HCT116 (cell line): ENCODE measurements at regions not wholly inside any gene's neighbourhood (a gene's known extent, or its start where the extent isn't known, plus 50 kb on each side); places are given as distances from the start of the nearest gene placed in this dataset.

Experiments
- ATAC-seq: fragments of 200-7000 bp; cut with Tn5 transposase; 2 replicates; pipeline ENCODE4 v1.9.1; 2020; ENCODE audit warnings: mild to moderate bottlenecking, moderate library complexity
- BruUV-seq: library from RNA; stranded (reverse); fragments of 400-500 nt; replicated peaks from 2 replicates; lab custom pipeline; 2021; lab: Mats Ljungman, UMichigan
- CTCF ChIA-PET: fragments of 300-600 bp; sonication (Branson Sonifier 250); formaldehyde crosslinking; loops from one replicate; lab custom pipeline; 2021; ENCODE audit warnings: antibody characterized with exemption; lab: Charles Lee
- POLR2A ChIA-PET: fragments of 300-600, 350-600 bp; sonication (Branson Sonifier 250); formaldehyde crosslinking; loops from one replicate; lab custom pipeline; 2021; ENCODE audit warnings: antibody characterized with exemption; lab: Charles Lee
- RAD21 ChIA-PET, 2 experiments: fragments of 300-600 bp; sonication (Branson Sonifier 250); formaldehyde crosslinking; loops; one replicate each; lab custom pipeline; 2023; ENCODE audit warnings: low total read pairs in 2 of 2; ENCODE audit not compliant: uncharacterized antibody in 2 of 2, unreplicated experiment in 2 of 2, low non-redundant PET in 1 of 2; lab: Charles Lee
- DNase-seq: peaks from one replicate; pipeline ENCODE4 v3.0.0-alpha.2; 2010; ENCODE audit warnings: low read depth, low spot score
- H2AFZ ChIP-seq: fragments of 200-600 bp; shearing (Covaris generic), sonication (generic); 2 replicates; pipeline ENCODE4 v1.6.1; 2017; ENCODE audit warnings: low read depth, mixed run types, mixed read lengths, antibody characterized with exemption, low read length; ENCODE audit not compliant: poor library complexity, severe bottlenecking
- H3K27ac ChIP-seq: 2 replicates; pipeline ENCODE4 v1.5.1; 2012; ENCODE audit warnings: low read depth, low read length
- H3K27me3 ChIP-seq: fragments of 200-600 bp; sonication (generic); 2 replicates; pipeline ENCODE4 v1.6.1; 2016; ENCODE audit warnings: mixed run types, low read length, mixed read lengths; ENCODE audit not compliant: insufficient read depth
- H3K36me3 ChIP-seq, 2 experiments: fragments of 200-500 bp in 1 of 2; fragments of 200-600 bp in 1 of 2; sonication (Bioruptor generic) in 1 of 2; sonication (generic) in 1 of 2; 2 replicates each; pipeline versions ENCODE4 v1.5.1 to v1.6.1; 2014 to 2016; ENCODE audit warnings: low read length in 2 of 2, inconsistent platforms in 1 of 2, mixed read lengths in 1 of 2, mixed run types in 1 of 2; ENCODE audit not compliant: insufficient read depth in 2 of 2, control insufficient read depth in 1 of 2
- H3K4me1 ChIP-seq, 2 experiments: fragments of 200-600 bp in 1 of 2; sonication (generic) in 1 of 2; 2 replicates each; pipeline versions ENCODE4 v1.5.1 to v1.6.1; 2012 to 2017; ENCODE audit warnings: low read length in 2 of 2, inconsistent platforms in 1 of 2, mild to moderate bottlenecking in 1 of 2, mixed read lengths in 1 of 2, mixed run types in 1 of 2, moderate library complexity in 1 of 2; ENCODE audit not compliant: insufficient read depth in 2 of 2, control insufficient read depth in 1 of 2
- H3K4me2 ChIP-seq: fragments of 200-600 bp; sonication (generic); 2 replicates; pipeline ENCODE4 v1.6.1; 2017; ENCODE audit warnings: mixed run types, low read length, mixed read lengths
- H3K4me3 ChIP-seq, 2 experiments: fragments of 200-600 bp in 1 of 2; sonication (generic) in 1 of 2; replicated peaks in 1 of 2; 2 replicates each; pipeline ENCODE4 v1.5.1; 2011 to 2016; ENCODE audit warnings: low read length in 2 of 2, control low read depth in 1 of 2, low read depth in 1 of 2, mild to moderate bottlenecking in 1 of 2, mixed read lengths in 1 of 2, mixed run types in 1 of 2
- H3K79me2 ChIP-seq: fragments of 200-600 bp; sonication (generic); 2 replicates; pipeline ENCODE4 v1.6.1; 2017; ENCODE audit warnings: mild to moderate bottlenecking, mixed run types, low read length, moderate library complexity, mixed read lengths; ENCODE audit not compliant: insufficient read depth
- H3K9ac ChIP-seq: fragments of 200-600 bp; sonication (generic); 2 replicates; pipeline ENCODE4 v1.6.1; 2016; ENCODE audit warnings: low read length, mixed read lengths
- H3K9me2 ChIP-seq: fragments of 200-600 bp; sonication (generic), shearing (Covaris generic); 2 replicates; pipeline ENCODE4 v1.6.1; 2017; ENCODE audit warnings: mixed run types, mild to moderate bottlenecking, moderate library complexity; ENCODE audit not compliant: insufficient read depth
- H3K9me3 ChIP-seq, 2 experiments: fragments of 200-500 bp in 1 of 2; fragments of 200-600 bp in 1 of 2; sonication (Bioruptor generic) in 1 of 2; sonication (generic) in 1 of 2; 2 replicates each; pipeline ENCODE4 v1.6.1; 2014 to 2017; ENCODE audit warnings: low read length in 2 of 2, mixed read lengths in 2 of 2, inconsistent platforms in 1 of 2, low read depth in 1 of 2, mild to moderate bottlenecking in 1 of 2, mixed run types in 1 of 2, moderate library complexity in 1 of 2; ENCODE audit not compliant: control insufficient read depth in 1 of 2, insufficient read depth in 1 of 2
- H4K20me1 ChIP-seq: fragments of 200-600 bp; sonication (generic), shearing (Covaris generic); 2 replicates; pipeline ENCODE4 v1.6.1; 2017; ENCODE audit warnings: mixed run types, mild to moderate bottlenecking, moderate library complexity; ENCODE audit not compliant: insufficient read depth
- CBX3 ChIP-seq: IDR thresholded peaks from 2 replicates; pipeline ENCODE4 v1.6.1; 2012; ENCODE audit warnings: low read depth
- CEBPB ChIP-seq: IDR thresholded peaks from 2 replicates; pipeline ENCODE4 v1.6.1; 2012; ENCODE audit warnings: low read depth
- EGR1 ChIP-seq: IDR thresholded peaks from 2 replicates; pipeline ENCODE4 v1.6.1; 2012; ENCODE audit warnings: low read depth
- ELF1 ChIP-seq: IDR thresholded peaks from 2 replicates; pipeline ENCODE4 v1.6.1; 2012; ENCODE audit warnings: low read depth, borderline replicate concordance
- EZH2phosphoT487 ChIP-seq: fragments of 200-600 bp; IDR thresholded peaks from 2 replicates; pipeline ENCODE4 v1.6.1; 2018; ENCODE audit warnings: antibody characterized with exemption, borderline replicate concordance
- JUND ChIP-seq: IDR thresholded peaks from 2 replicates; pipeline ENCODE4 v1.6.1; 2012
- POLR2A ChIP-seq: IDR thresholded peaks from 2 replicates; pipeline ENCODE4 v1.7.0; 2011; ENCODE audit warnings: borderline replicate concordance; ENCODE audit not compliant: insufficient read depth, insufficient read length; ENCODE audit errors: extremely low read depth
- POLR2AphosphoS5 ChIP-seq: IDR thresholded peaks from 2 replicates; pipeline ENCODE4 v1.6.1; 2011; ENCODE audit warnings: mild to moderate bottlenecking, low read depth, low read length, moderate library complexity
- RAD21 ChIP-seq: IDR thresholded peaks from 2 replicates; pipeline ENCODE4 v1.6.1; 2012; ENCODE audit warnings: low read depth, mild to moderate bottlenecking
- SP1 ChIP-seq: IDR thresholded peaks from 2 replicates; pipeline ENCODE4 v1.6.1; 2012; ENCODE audit warnings: low read depth
- SRF ChIP-seq: IDR thresholded peaks from 2 replicates; pipeline ENCODE4 v1.6.1; 2012; ENCODE audit warnings: low read depth
- TCF7L2 ChIP-seq: IDR thresholded peaks from 2 replicates; pipeline ENCODE4 v1.7.0; 2011; ENCODE audit warnings: borderline replicate concordance, inconsistent platforms; ENCODE audit not compliant: insufficient read depth, insufficient read length; ENCODE audit errors: extremely low read depth
- YY1 ChIP-seq: IDR thresholded peaks from 2 replicates; pipeline ENCODE4 v1.6.1; 2011; ENCODE audit warnings: low read length, low read depth, moderate library complexity, mild to moderate bottlenecking; ENCODE audit not compliant: insufficient replicate concordance; ENCODE audit errors: extremely low read depth
- ZBTB33 ChIP-seq: IDR thresholded peaks from 2 replicates; pipeline ENCODE4 v1.6.1; 2011; ENCODE audit warnings: mild to moderate bottlenecking, low read length, moderate library complexity; ENCODE audit not compliant: insufficient replicate concordance; ENCODE audit errors: extremely low read depth
- ZFX ChIP-seq: fragments of 450-650 bp; IDR thresholded peaks from 2 replicates; pipeline ENCODE4 v1.6.1; 2017
- intact Hi-C: fragments of 100-400 bp; cut with micrococcal nuclease; formaldehyde crosslinking; loops from 2 replicates; pipeline ENCODE4 v1.10.0; 2022
- TF ChIP-seq, protein P1 (sequence below), 3 experiments: fragments of 200-600 bp in 1 of 3; sonication (generic) in 1 of 3; IDR thresholded peaks in 2 of 3; conservative IDR thresholded peaks in 1 of 3; 2 replicates each; pipeline ENCODE4 v1.5.1; 2012 to 2017; ENCODE audit warnings: low read depth in 2 of 3, low read length in 2 of 3, antibody characterized with exemption in 1 of 3, borderline replicate concordance in 1 of 3, control low read depth in 1 of 3, mild to moderate bottlenecking in 1 of 3, mixed read lengths in 1 of 3, mixed run types in 1 of 3, moderate library complexity in 1 of 3; ENCODE audit not compliant: insufficient read depth in 1 of 3
- TF ChIP-seq, protein P2 (sequence below): IDR thresholded peaks from 2 replicates; pipeline ENCODE4 v1.6.1; 2012; ENCODE audit warnings: low read depth
- TF ChIP-seq, protein P3 (sequence below): IDR thresholded peaks from 2 replicates; pipeline ENCODE4 v1.6.1; 2012

GRCh38 chr5:164967354-164967753, 1461.9 kb downstream of the MAT2B start (continued):
- TF ChIP-seq ELF1 (no peak), CBX3 (no peak), CEBPB (no peak), EZH2phosphoT487 (no peak), JUND (no peak), POLR2AphosphoS5 (no peak), TCF7L2 (no peak)
- TF ChIP-seq, protein P1, sequence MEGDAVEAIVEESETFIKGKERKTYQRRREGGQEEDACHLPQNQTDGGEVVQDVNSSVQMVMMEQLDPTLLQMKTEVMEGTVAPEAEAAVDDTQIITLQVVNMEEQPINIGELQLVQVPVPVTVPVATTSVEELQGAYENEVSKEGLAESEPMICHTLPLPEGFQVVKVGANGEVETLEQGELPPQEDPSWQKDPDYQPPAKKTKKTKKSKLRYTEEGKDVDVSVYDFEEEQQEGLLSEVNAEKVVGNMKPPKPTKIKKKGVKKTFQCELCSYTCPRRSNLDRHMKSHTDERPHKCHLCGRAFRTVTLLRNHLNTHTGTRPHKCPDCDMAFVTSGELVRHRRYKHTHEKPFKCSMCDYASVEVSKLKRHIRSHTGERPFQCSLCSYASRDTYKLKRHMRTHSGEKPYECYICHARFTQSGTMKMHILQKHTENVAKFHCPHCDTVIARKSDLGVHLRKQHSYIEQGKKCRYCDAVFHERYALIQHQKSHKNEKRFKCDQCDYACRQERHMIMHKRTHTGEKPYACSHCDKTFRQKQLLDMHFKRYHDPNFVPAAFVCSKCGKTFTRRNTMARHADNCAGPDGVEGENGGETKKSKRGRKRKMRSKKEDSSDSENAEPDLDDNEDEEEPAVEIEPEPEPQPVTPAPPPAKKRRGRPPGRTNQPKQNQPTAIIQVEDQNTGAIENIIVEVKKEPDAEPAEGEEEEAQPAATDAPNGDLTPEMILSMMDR (IDR thresholded peaks at IDR 0.05 in 2 of 3, conservative IDR thresholded peaks at IDR 0.05 in 1 of 3; ENCODE audit: borderline replicate concordance in 1 of 3, insufficient read depth in 1 of 3, low read depth in 2 of 3, low read length in 2 of 3): no peak

DNA sequence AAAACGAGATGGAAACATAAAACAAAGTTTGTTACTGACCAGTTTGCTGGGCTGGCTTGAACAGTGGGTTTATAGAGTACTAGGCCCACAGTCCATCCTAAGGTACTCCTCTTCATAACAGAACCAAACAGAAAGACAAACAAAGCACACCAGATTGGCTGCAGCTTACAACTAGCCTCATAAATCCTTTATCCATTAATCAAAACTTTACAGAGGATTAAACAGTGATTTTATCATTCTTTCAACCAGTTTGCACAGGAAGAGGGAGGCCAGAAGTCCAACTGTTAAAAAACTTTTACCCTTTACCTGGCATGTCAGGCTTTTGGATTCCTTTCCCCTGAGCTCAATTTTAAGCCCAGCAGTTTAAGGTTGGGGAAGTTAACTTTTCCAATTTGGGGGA, 1467.6 kb downstream of the MAT2B start:
- CTCF ChIA-PET: no interaction called here

More for the DNA sequence above, 1467.6 kb downstream of the MAT2B start:
- Histone ChIP-seq H3K4me2 (no peak overlapping the region), H3K9me3 (peaks cover 5 to 22% of the 10 kb centered on the region in 2 experiments; a peak in 1 of 4 replicates), H3K79me2 (no peaks in the 10 kb centered on the region), H2AFZ (no peak overlapping the region), H3K9me2 (no peaks in the 10 kb centered on the region), H3K4me1 (no peaks in the 10 kb centered on the region)
- RAD21 ChIA-PET: no interaction called here
- ATAC-seq: no peak
- POLR2A ChIA-PET: no interaction called here
- TF ChIP-seq SP1 (no peak), JUND (no peak), SRF (no peak), ZFX (no peak), EGR1 (no peak), ZBTB33 (no peak), YY1 (no peak), CBX3 (no peak), POLR2A (no peak), RAD21 (no peak), POLR2AphosphoS5 (no peak)
- TF ChIP-seq, protein P2, sequence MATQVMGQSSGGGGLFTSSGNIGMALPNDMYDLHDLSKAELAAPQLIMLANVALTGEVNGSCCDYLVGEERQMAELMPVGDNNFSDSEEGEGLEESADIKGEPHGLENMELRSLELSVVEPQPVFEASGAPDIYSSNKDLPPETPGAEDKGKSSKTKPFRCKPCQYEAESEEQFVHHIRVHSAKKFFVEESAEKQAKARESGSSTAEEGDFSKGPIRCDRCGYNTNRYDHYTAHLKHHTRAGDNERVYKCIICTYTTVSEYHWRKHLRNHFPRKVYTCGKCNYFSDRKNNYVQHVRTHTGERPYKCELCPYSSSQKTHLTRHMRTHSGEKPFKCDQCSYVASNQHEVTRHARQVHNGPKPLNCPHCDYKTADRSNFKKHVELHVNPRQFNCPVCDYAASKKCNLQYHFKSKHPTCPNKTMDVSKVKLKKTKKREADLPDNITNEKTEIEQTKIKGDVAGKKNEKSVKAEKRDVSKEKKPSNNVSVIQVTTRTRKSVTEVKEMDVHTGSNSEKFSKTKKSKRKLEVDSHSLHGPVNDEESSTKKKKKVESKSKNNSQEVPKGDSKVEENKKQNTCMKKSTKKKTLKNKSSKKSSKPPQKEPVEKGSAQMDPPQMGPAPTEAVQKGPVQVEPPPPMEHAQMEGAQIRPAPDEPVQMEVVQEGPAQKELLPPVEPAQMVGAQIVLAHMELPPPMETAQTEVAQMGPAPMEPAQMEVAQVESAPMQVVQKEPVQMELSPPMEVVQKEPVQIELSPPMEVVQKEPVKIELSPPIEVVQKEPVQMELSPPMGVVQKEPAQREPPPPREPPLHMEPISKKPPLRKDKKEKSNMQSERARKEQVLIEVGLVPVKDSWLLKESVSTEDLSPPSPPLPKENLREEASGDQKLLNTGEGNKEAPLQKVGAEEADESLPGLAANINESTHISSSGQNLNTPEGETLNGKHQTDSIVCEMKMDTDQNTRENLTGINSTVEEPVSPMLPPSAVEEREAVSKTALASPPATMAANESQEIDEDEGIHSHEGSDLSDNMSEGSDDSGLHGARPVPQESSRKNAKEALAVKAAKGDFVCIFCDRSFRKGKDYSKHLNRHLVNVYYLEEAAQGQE: no peak
- TF ChIP-seq, protein P3, sequence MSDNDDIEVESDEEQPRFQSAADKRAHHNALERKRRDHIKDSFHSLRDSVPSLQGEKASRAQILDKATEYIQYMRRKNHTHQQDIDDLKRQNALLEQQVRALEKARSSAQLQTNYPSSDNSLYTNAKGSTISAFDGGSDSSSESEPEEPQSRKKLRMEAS: no peak
- TF ChIP-seq, all 23 proteins: peak for 0
- Histone ChIP-seq H4K20me1 (no peaks in the 10 kb centered on the region), H3K9ac (no peak overlapping the region), H3K4me3 (no peak overlapping the region), H3K36me3 (no peaks in the 10 kb centered on the region), H3K27ac (no peak overlapping the region), H3K27me3 (no peaks in the 10 kb centered on the region)
- DNase-seq: no peak
- intact Hi-C loops: no loop called here
- BruUV-seq: no TSS peak
